Right lobe of liver (tissue), 6 donors: ENCODE measurements at regions not wholly inside any gene's neighbourhood (a gene's known extent, or its start where the extent isn't known, plus 50 kb on each side); places are given as distances from the start of the nearest gene placed in this dataset.
"Not testable (repeated sequence)": the region's sequence is repeated elsewhere in the genome, so short reads cannot be mapped to it uniquely, and the experiment has no call there.

Experiments used
- ATAC-seq, 4 donors: fragments of 200-7000 bp; cut with Tn5 transposase; one replicate each; pipeline ENCODE4 v1.9.1; 2020; ENCODE audit warnings: mild to moderate bottlenecking in 4 of 4, moderate library complexity in 4 of 4
- DNase-seq, 3 donors: peaks; one replicate each; pipeline ENCODE4 v3.0.0-alpha.2; 2020
- H3K27ac ChIP-seq, 3 donors: fragments of 200-600 bp; one replicate each; pipeline ENCODE4 v1.8.0; 2022
- H3K27me3 ChIP-seq, 2 donors: fragments of 200-600 bp; one replicate each; pipeline ENCODE4 v1.8.0; 2022
- H3K36me3 ChIP-seq, 4 donors: fragments of 200-600 bp; sonication (generic) in 1 of 4; one replicate each; pipeline versions ENCODE4 v1.5.1 to v1.8.0; 2017 to 2022; ENCODE audit warnings: control low read depth in 1 of 4
- H3K4me1 ChIP-seq, 4 donors: fragments of 200-600 bp; sonication (generic) in 1 of 4; one replicate each; pipeline versions ENCODE4 v1.5.1 to v1.8.0; 2017 to 2022; ENCODE audit warnings: control low read depth in 1 of 4
- H3K4me3 ChIP-seq, 3 donors: fragments of 200-600 bp; one replicate each; pipeline ENCODE4 v1.8.0; 2022
- H3K9me3 ChIP-seq, 4 donors: fragments of 200-600 bp; sonication (generic) in 1 of 4; one replicate each; pipeline versions ENCODE4 v1.5.1 to v1.8.0; 2017 to 2022; ENCODE audit warnings: control low read depth in 1 of 4
- CTCF ChIP-seq, 4 donors: fragments of 200-600 bp in 3 of 4; fragments of 450-650 bp in 1 of 4; IDR thresholded peaks; one replicate each; pipeline versions ENCODE4 v1.5.1 to v1.8.0; 2016 to 2022; ENCODE audit warnings: antibody characterized with exemption in 4 of 4, mild to moderate bottlenecking in 2 of 4
- POLR2A ChIP-seq: fragments of 450-650 bp; IDR thresholded peaks from one replicate; pipeline ENCODE4 v1.6.1; 2017; ENCODE audit warnings: antibody characterized with exemption, mild to moderate bottlenecking
- WGBS: methylation state at CpG from one replicate; pipeline ENCODE4 v1.1.6; 2018; ENCODE audit warnings: low coverage, low lambda C conversion rate; ENCODE audit not compliant: insufficient coverage; ENCODE audit errors: missing lambda C conversion rate; 5-methylcytosine and 5-hydroxymethylcytosine counted together
- intact Hi-C, 2 donors: fragments of 100-400 bp; cut with DNase I; formaldehyde crosslinking; loops; one replicate each; pipeline versions ENCODE4 v1.11.2 to v1.14.1; 2022
- donor health status: DM: no; HTN: yes; CAD: no.
- donor health status: DM: no; HTN: no; CAD: no.
- donor health status: DM: no; HTN: no; CAD: no.
- donor health status: DM: no; HTN: yes; CAD: no.
- donor health status: DM: no; HTN: yes; CAD: no.

GRCh38 chrY:10958122-10958521 lies 1430.4 kb downstream of the TSPY10 start:
- H3K4me1 ChIP-seq, H3K9me3 ChIP-seq, H3K27me3 ChIP-seq, intact Hi-C loops, DNase-seq, H3K4me3 ChIP-seq, ATAC-seq, H3K27ac ChIP-seq, H3K36me3 ChIP-seq: not testable (repeated sequence)
- WGBS: 0% methylated on average over 1 of the region's 3 CpGs

GRCh38 chrY:10973422-10973821 lies 1445.7 kb downstream of the TSPY10 start:
- Histone ChIP-seq H3K27me3 (no peaks in the 10 kb centered on the region), H3K4me3 (no peak overlapping the region), H3K36me3 (no peaks in the 10 kb centered on the region), H3K9me3 (no peaks in the 10 kb centered on the region), H3K27ac (no peak overlapping the region), H3K4me1 (no peaks in the 10 kb centered on the region)
- DNase-seq (peak in 2 of 3 donors; percentile 10 to 21), ATAC-seq (no peak)
- WGBS: 4% methylated on average over 4 of the region's 10 CpGs
- no peak for TF ChIP-seq POLR2A
- no peak for TF ChIP-seq CTCF (IDR thresholded peaks at IDR 0.05)
- intact Hi-C loops: no loop called here

DNA sequence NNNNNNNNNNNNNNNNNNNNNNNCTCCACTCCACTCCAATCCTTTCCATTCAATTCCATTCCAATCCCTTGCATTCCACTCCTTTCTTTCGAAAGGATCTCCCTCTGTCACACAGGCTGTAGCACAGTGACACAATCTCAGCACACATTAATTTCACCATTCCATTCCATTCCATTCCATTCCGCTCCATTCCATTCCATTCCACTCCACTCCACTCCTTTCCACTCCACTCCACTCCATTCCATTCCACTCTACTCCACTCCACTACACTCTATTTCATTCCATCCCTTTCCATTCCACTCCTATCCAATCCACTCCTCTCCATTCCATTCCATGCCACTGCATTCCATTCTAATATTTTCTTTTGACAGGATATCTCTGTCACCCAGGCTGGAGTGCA lies 1459.0 kb downstream of the TSPY10 start:
- Histone ChIP-seq H3K27me3 (no peaks in the 10 kb centered on the region), H3K27ac (no peak overlapping the region), H3K4me3 (no peak overlapping the region), H3K9me3 (no peaks in the 10 kb centered on the region), H3K4me1 (no peaks in the 10 kb centered on the region), H3K36me3 (no peaks in the 10 kb centered on the region)
- TF ChIP-seq POLR2A (no peak), CTCF (IDR thresholded peaks at IDR 0.05) (no peak)
- intact Hi-C loops: no loop called here
- WGBS: 6% methylated on average over 1 of the region's 2 CpGs
- DNase-seq (no peak), ATAC-seq (peak in 1 of 4 donors; percentile 45)

DNA sequence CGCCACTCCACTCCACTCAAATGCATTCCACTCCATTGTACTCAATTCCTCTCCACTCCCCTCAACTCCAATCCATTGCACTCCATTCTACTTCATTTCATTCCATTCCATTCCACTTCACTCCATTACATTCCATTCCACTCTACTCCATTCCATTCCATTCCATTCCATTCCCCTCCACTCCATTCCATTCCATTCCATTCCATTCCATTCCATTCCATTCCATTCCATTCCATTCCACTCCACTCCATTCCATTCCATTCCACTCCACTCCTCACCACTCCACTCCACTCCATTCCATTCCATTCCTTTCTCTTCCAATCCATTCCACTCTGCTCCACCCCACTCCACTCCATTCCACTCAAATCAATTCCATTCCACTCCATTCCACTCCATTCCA lies 1459.9 kb downstream of the TSPY10 start:
- intact Hi-C loops: no loop called here
- Histone ChIP-seq H3K4me3 (no peak overlapping the region), H3K4me1 (no peaks in the 10 kb centered on the region), H3K27me3 (no peaks in the 10 kb centered on the region), H3K9me3 (no peaks in the 10 kb centered on the region), H3K27ac (no peak overlapping the region), H3K36me3 (no peaks in the 10 kb centered on the region)
- no peak for DNase-seq
- peak in 1 of 4 donors; percentile 62 for ATAC-seq
- no CpG with 5 or more reads among the region's 1 CpG for WGBS
- no peak for TF ChIP-seq POLR2A
- TF ChIP-seq CTCF (IDR thresholded peaks at IDR 0.05): no peak

- WGBS: 4% methylated on average over 1 of the region's 2 CpGs
- no peak for TF ChIP-seq POLR2A
- no peak for TF ChIP-seq CTCF (IDR thresholded peaks at IDR 0.05)
- no peaks in the 10 kb centered on the region for H3K9me3 ChIP-seq
- H3K27me3 ChIP-seq: no peaks in the 10 kb centered on the region
- H3K27ac ChIP-seq: no peak overlapping the region
- no peak for DNase-seq
- no peaks in the 10 kb centered on the region for H3K36me3 ChIP-seq
- intact Hi-C loops: no loop called here
- no peak overlapping the region for H3K4me3 ChIP-seq
- H3K4me1 ChIP-seq: no peaks in the 10 kb centered on the region
- peak in 1 of 4 donors; percentile 33 for ATAC-seq
Measured at GRCh38 chrY:10993955-10994354, 1466.3 kb downstream of the TSPY10 start.

DNA sequence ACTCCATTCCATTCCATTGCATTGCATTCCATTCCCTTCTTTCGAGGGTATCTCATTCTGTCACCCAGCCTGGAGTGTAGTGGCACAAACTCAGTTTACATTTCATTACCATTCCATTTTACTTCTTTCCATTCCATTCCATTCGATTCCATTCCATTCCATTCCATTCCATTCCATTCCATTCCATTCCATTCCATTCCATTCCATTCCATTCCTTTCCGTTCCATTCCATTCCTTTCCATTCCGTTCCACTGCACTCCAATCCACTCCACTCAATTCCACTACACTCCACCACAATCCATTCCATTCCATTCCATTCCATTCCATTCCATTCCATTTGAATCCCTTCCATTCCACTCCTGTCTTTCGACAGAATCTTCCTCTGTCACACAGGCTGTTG lies 1472.0 kb downstream of the TSPY10 start:
- H3K4me3 ChIP-seq, H3K27me3 ChIP-seq, H3K9me3 ChIP-seq, DNase-seq, H3K4me1 ChIP-seq, intact Hi-C loops, H3K27ac ChIP-seq, H3K36me3 ChIP-seq: not testable (repeated sequence)
- WGBS: 11% methylated on average over 3 of the region's 5 CpGs
- ATAC-seq: peak in 2 of 4 donors; percentile 55 to 71

GRCh38 chrY:11014229-11014628 lies 1486.5 kb downstream of the TSPY10 start:
- H3K4me3 ChIP-seq, intact Hi-C loops, H3K27me3 ChIP-seq, H3K36me3 ChIP-seq, DNase-seq, H3K4me1 ChIP-seq, H3K27ac ChIP-seq, H3K9me3 ChIP-seq: not testable (repeated sequence)
- peak in 1 of 4 donors; percentile 53 for ATAC-seq
- WGBS: 14% methylated on average over 1 of the region's 3 CpGs
